Peyer's patch (tissue), 4 donors: ENCODE measurements at regions not wholly inside any gene's neighbourhood (a gene's known extent, or its start where the extent isn't known, plus 50 kb on each side); places are given as distances from the start of the nearest gene placed in this dataset.
"Not testable (repeated sequence)": the region's sequence is repeated elsewhere in the genome, so short reads cannot be mapped to it uniquely, and the experiment has no call there.

ENCODE experiments used
- DNase-seq, 3 donors: peaks; one replicate each; pipeline ENCODE4 v3.0.0-alpha.2; 2017 to 2019
- H3K27ac ChIP-seq, 4 donors: fragments of 200-600 bp; sonication (generic); one replicate each; pipeline ENCODE4 v1.5.1; 2016 to 2019
- H3K27me3 ChIP-seq, 2 donors: fragments of 200-600 bp; sonication (generic); one replicate each; pipeline ENCODE4 v1.5.1; 2019
- H3K36me3 ChIP-seq, 3 donors: fragments of 200-600 bp; sonication (generic); one replicate each; pipeline ENCODE4 v1.5.1; 2016 to 2019
- H3K4me1 ChIP-seq, 4 donors: fragments of 200-600 bp; sonication (generic); one replicate each; pipeline ENCODE4 v1.5.1; 2016 to 2019
- H3K4me3 ChIP-seq, 4 donors: fragments of 200-600 bp; sonication (generic); 1 replicate in 3 of 4; 2 replicates in 1 of 4; pipeline ENCODE4 v1.5.1; 2016 to 2019; ENCODE audit warnings: mild to moderate bottlenecking in 1 of 4
- H3K9me3 ChIP-seq, 4 donors: fragments of 200-600 bp; sonication (generic); one replicate each; pipeline ENCODE4 v1.5.1; 2016 to 2019; ENCODE audit warnings: mild to moderate bottlenecking in 1 of 4
- POLR2A ChIP-seq, 2 donors: fragments of 450-650 bp; IDR thresholded peaks; one replicate each; pipeline ENCODE4 v1.5.1; 2017; ENCODE audit warnings: antibody characterized with exemption in 2 of 2, mild to moderate bottlenecking in 2 of 2, moderate library complexity in 2 of 2
- TF ChIP-seq, protein P1 (sequence below), 6 experiments: fragments of 450-650 bp in 4 of 6; fragments of 200-600 bp in 2 of 6; sonication (generic) in 1 of 6; IDR thresholded peaks; one replicate each; pipeline ENCODE4 v1.5.1; 2017 to 2019; ENCODE audit warnings: antibody characterized with exemption in 6 of 6, mild to moderate bottlenecking in 3 of 6, moderate library complexity in 1 of 6

GRCh38 chr6:114810468-114810867 lies 467.6 kb upstream of the HS3ST5 start:
- no peaks in the 10 kb centered on the region for H3K4me1 ChIP-seq
- H3K36me3 ChIP-seq = no peaks in the 10 kb centered on the region
- DNase-seq = no peak
- no peak overlapping the region for H3K4me3 ChIP-seq
- no peak for TF ChIP-seq POLR2A (IDR thresholded peaks at IDR 0.05)
- TF ChIP-seq, protein P1, sequence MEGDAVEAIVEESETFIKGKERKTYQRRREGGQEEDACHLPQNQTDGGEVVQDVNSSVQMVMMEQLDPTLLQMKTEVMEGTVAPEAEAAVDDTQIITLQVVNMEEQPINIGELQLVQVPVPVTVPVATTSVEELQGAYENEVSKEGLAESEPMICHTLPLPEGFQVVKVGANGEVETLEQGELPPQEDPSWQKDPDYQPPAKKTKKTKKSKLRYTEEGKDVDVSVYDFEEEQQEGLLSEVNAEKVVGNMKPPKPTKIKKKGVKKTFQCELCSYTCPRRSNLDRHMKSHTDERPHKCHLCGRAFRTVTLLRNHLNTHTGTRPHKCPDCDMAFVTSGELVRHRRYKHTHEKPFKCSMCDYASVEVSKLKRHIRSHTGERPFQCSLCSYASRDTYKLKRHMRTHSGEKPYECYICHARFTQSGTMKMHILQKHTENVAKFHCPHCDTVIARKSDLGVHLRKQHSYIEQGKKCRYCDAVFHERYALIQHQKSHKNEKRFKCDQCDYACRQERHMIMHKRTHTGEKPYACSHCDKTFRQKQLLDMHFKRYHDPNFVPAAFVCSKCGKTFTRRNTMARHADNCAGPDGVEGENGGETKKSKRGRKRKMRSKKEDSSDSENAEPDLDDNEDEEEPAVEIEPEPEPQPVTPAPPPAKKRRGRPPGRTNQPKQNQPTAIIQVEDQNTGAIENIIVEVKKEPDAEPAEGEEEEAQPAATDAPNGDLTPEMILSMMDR (IDR thresholded peaks at IDR 0.05) = no peak
- H3K9me3 ChIP-seq = no peaks in the 10 kb centered on the region
- H3K27me3 ChIP-seq = no peaks in the 10 kb centered on the region
- no peak overlapping the region for H3K27ac ChIP-seq

DNA sequence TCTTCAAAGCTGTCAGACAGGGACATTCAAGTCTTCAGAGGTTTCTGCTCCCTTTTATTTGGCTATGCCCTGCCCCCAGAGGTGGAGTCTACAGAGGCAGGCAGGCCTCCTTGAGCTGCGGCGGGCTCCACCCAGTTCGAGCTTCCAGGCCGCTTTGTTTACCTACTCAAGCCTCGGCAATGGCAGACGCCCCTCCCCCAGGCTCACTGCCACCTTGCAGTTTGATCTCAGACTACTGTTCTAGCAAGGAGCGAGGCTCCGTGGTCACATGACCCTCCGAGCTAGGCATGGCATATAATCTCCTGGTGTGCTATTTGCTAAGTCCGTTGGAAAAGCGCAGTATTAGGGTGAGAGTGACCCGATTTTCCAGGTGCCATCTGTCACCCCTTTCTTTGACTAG lies 462.6 kb upstream of the HS3ST5 start:
- H3K36me3 ChIP-seq, H3K9me3 ChIP-seq, H3K4me1 ChIP-seq, H3K27ac ChIP-seq, DNase-seq, H3K4me3 ChIP-seq, H3K27me3 ChIP-seq: not testable (repeated sequence)

- H3K36me3 ChIP-seq = no peaks in the 10 kb centered on the region
- no peaks in the 10 kb centered on the region for H3K9me3 ChIP-seq
- H3K4me1 ChIP-seq = no peaks in the 10 kb centered on the region
- H3K27me3 ChIP-seq = no peaks in the 10 kb centered on the region
- H3K4me3 ChIP-seq = no peak overlapping the region
- no peak for TF ChIP-seq POLR2A (IDR thresholded peaks at IDR 0.05)
- TF ChIP-seq, protein P1 (IDR thresholded peaks at IDR 0.05) = no peak
- no peak for DNase-seq
- H3K27ac ChIP-seq = no peak overlapping the region
Observed at GRCh38 chr6:114796576-114796975, 453.8 kb upstream of the HS3ST5 start.

GRCh38 chr6:114793428-114793827 lies 450.6 kb upstream of the HS3ST5 start:
- no peak overlapping the region for H3K27ac ChIP-seq
- H3K9me3 ChIP-seq = no peaks in the 10 kb centered on the region
- TF ChIP-seq POLR2A (IDR thresholded peaks at IDR 0.05) = no peak
- TF ChIP-seq, protein P1 (IDR thresholded peaks at IDR 0.05) = no peak
- no peak overlapping the region for H3K4me3 ChIP-seq
- no peaks in the 10 kb centered on the region for H3K4me1 ChIP-seq
- DNase-seq = no peak
- H3K27me3 ChIP-seq = no peaks in the 10 kb centered on the region
- no peaks in the 10 kb centered on the region for H3K36me3 ChIP-seq

GRCh38 chr6:114785235-114786127 lies 442.7 kb upstream of the HS3ST5 start:
- Histone ChIP-seq H3K9me3 (peaks cover 0 to 2% (median 0%) of the 10 kb centered on the region in 4 donors), H3K27me3 (no peaks in the 10 kb centered on the region), H3K36me3 (no peaks in the 10 kb centered on the region), H3K4me3 (no peak overlapping the region), H3K27ac (no peak overlapping the region), H3K4me1 (no peaks in the 10 kb centered on the region)
- DNase-seq = no peak
- TF ChIP-seq, protein P1 (IDR thresholded peaks at IDR 0.05) = no peak

- TF ChIP-seq POLR2A (IDR thresholded peaks at IDR 0.05) = no peak
- TF ChIP-seq, protein P1 (IDR thresholded peaks at IDR 0.05) = no peak
- Histone ChIP-seq H3K36me3 (no peaks in the 10 kb centered on the region), H3K4me3 (no peak overlapping the region), H3K9me3 (peaks cover 0 to 2% (median 0%) of the 10 kb centered on the region in 4 donors), H3K27me3 (no peaks in the 10 kb centered on the region), H3K4me1 (no peaks in the 10 kb centered on the region), H3K27ac (no peak overlapping the region)
- no peak for DNase-seq
Observed at GRCh38 chr6:114783783-114784182, 441.0 kb upstream of the HS3ST5 start.
